NCI-H1048 (cell line): ENCODE measurements at regions not wholly inside any gene's neighbourhood (a gene's known extent, or its start where the extent isn't known, plus 50 kb on each side); places are given as distances from the start of the nearest gene placed in this dataset.
"Not testable (repeated sequence)": the region's sequence is repeated elsewhere in the genome, so short reads cannot be mapped to it uniquely, and the experiment has no call there.

Experiments used
- DNase-seq: peaks from one replicate; lab custom pipeline; 2025; lab: John Stamatoyannopoulos, UW

- DNase-seq, result no peak
Measured at GRCh38 chr2:239742377-239742776, 282.8 kb downstream of the NDUFA10 start.

GRCh38 chr2:239739206-239739605, 285.9 kb downstream of the NDUFA10 start:
- no peak for DNase-seq

- no peak for DNase-seq
Measured at GRCh38 chr2:239738159-239738558, 287.0 kb downstream of the NDUFA10 start.

- no peak for DNase-seq
Measured at GRCh38 chr2:239737144-239737463, 288.0 kb downstream of the NDUFA10 start.

- no peak for DNase-seq
Measured at GRCh38 chr2:239736358-239737143, 288.6 kb downstream of the NDUFA10 start.

- DNase-seq, result no peak
Measured at GRCh38 chr2:239735829-239736357, 289.2 kb downstream of the NDUFA10 start.

GRCh38 chr2:239735131-239735828, 289.9 kb downstream of the NDUFA10 start:
- no peak for DNase-seq

GRCh38 chr2:239734436-239735005, 290.6 kb downstream of the NDUFA10 start:
- DNase-seq, result no peak

GRCh38 chr2:239732666-239733010, 292.5 kb downstream of the NDUFA10 start:
- DNase-seq, result no peak

GRCh38 chr2:239731998-239732665, 293.0 kb downstream of the NDUFA10 start:
- DNase-seq, result no peak

GRCh38 chr2:239731422-239731821, 293.7 kb downstream of the NDUFA10 start:
- no peak for DNase-seq

- DNase-seq, result no peak
Measured at GRCh38 chr2:239730897-239731296, 294.2 kb downstream of the NDUFA10 start.

- DNase-seq, result not testable (repeated sequence)
Measured at GRCh38 chr2:239730567-239730882, 294.6 kb downstream of the NDUFA10 start.

- no peak for DNase-seq
Measured at GRCh38 chr2:239729681-239730566, 295.2 kb downstream of the NDUFA10 start.

- DNase-seq, result no peak
Measured at GRCh38 chr2:239729151-239729550, 296.0 kb downstream of the NDUFA10 start.

- no peak for DNase-seq
Measured at GRCh38 chr2:239728751-239729150, 296.4 kb downstream of the NDUFA10 start.

GRCh38 chr2:239727776-239728600, 297.2 kb downstream of the NDUFA10 start:
- no peak for DNase-seq

GRCh38 chr2:239727182-239727775, 297.9 kb downstream of the NDUFA10 start:
- DNase-seq, result no peak

GRCh38 chr2:239726631-239727181, 298.4 kb downstream of the NDUFA10 start:
- no peak for DNase-seq

GRCh38 chr2:239726091-239726591, 299.0 kb downstream of the NDUFA10 start:
- DNase-seq, result no peak
